DOHH2 (cell line): ENCODE measurements at regions not wholly inside any gene's neighbourhood (a gene's known extent, or its start where the extent isn't known, plus 50 kb on each side); places are given as distances from the start of the nearest gene placed in this dataset.

Source experiments
- H3F3A ChIP-seq: fragments of 200-600 bp; sonication (generic), shearing (Covaris generic); 2 replicates; pipeline ENCODE4 v1.6.0; 2016; ENCODE audit warnings: antibody characterized with exemption, mild to moderate bottlenecking; ENCODE audit not compliant: control insufficient read depth, insufficient read depth
- H3K27ac ChIP-seq: fragments of 200-600 bp; sonication (generic); 2 replicates; pipeline ENCODE4 v1.5.1; 2014; ENCODE audit warnings: low read depth, mild to moderate bottlenecking, low read length, moderate library complexity
- H3K27me3 ChIP-seq: fragments of 200-600 bp; sonication (generic); 2 replicates; pipeline ENCODE4 v1.6.1; 2014; ENCODE audit warnings: mild to moderate bottlenecking, low read length, mixed read lengths; ENCODE audit not compliant: control insufficient read depth
- H3K36me3 ChIP-seq: fragments of 200-600 bp; sonication (generic); 2 replicates; pipeline ENCODE4 v1.6.1; 2014; ENCODE audit warnings: mild to moderate bottlenecking, low read length, moderate library complexity, mixed read lengths; ENCODE audit not compliant: control insufficient read depth
- H3K4me1 ChIP-seq: fragments of 200-600 bp; sonication (generic); 2 replicates; pipeline ENCODE4 v1.6.1; 2014; ENCODE audit warnings: mild to moderate bottlenecking, low read length, mixed read lengths; ENCODE audit not compliant: control insufficient read depth
- H3K4me2 ChIP-seq: fragments of 200-600 bp; sonication (generic); 2 replicates; pipeline ENCODE4 v1.6.0; 2014; ENCODE audit warnings: mild to moderate bottlenecking, low read length, moderate library complexity
- H3K4me3 ChIP-seq: fragments of 200-600 bp; sonication (generic); 2 replicates; pipeline ENCODE4 v1.5.1; 2014; ENCODE audit warnings: mild to moderate bottlenecking, low read length, mixed read lengths
- H3K79me2 ChIP-seq: fragments of 200-600 bp; sonication (generic); 2 replicates; pipeline ENCODE4 v1.6.1; 2014; ENCODE audit warnings: mild to moderate bottlenecking, low read length, mixed read lengths; ENCODE audit not compliant: control insufficient read depth
- H3K9me2 ChIP-seq: fragments of 200-600 bp; sonication (generic); replicated peaks from 2 replicates; pipeline ENCODE4 v1.6.1; 2014; ENCODE audit warnings: mild to moderate bottlenecking, low read length, mixed read lengths; ENCODE audit not compliant: control insufficient read depth
- H3K9me3 ChIP-seq: fragments of 200-600 bp; sonication (generic); 2 replicates; pipeline ENCODE4 v1.6.1; 2014; ENCODE audit warnings: antibody characterized with exemption, low read length, mixed read lengths; ENCODE audit not compliant: control insufficient read depth, insufficient read depth
- H4K20me1 ChIP-seq: fragments of 200-600 bp; sonication (generic); 2 replicates; pipeline ENCODE4 v1.6.0; 2014; ENCODE audit warnings: low read depth, mild to moderate bottlenecking, antibody characterized with exemption, low read length, moderate library complexity; ENCODE audit not compliant: control insufficient read depth, insufficient read depth
- EZH2phosphoT487 ChIP-seq: fragments of 200-600 bp; sonication (generic); IDR thresholded peaks from 2 replicates; pipeline ENCODE4 v1.6.1; 2017; ENCODE audit warnings: borderline replicate concordance, mild to moderate bottlenecking, antibody characterized with exemption, low read length, moderate library complexity, mixed read lengths
- TF ChIP-seq, protein P1 (sequence below): fragments of 200-600 bp; sonication (generic); IDR thresholded peaks from one replicate; pipeline ENCODE4 v1.5.1; 2014; ENCODE audit warnings: antibody characterized with exemption, mild to moderate bottlenecking, low read depth, low read length; ENCODE audit not compliant: poor library complexity, severe bottlenecking

DNA sequence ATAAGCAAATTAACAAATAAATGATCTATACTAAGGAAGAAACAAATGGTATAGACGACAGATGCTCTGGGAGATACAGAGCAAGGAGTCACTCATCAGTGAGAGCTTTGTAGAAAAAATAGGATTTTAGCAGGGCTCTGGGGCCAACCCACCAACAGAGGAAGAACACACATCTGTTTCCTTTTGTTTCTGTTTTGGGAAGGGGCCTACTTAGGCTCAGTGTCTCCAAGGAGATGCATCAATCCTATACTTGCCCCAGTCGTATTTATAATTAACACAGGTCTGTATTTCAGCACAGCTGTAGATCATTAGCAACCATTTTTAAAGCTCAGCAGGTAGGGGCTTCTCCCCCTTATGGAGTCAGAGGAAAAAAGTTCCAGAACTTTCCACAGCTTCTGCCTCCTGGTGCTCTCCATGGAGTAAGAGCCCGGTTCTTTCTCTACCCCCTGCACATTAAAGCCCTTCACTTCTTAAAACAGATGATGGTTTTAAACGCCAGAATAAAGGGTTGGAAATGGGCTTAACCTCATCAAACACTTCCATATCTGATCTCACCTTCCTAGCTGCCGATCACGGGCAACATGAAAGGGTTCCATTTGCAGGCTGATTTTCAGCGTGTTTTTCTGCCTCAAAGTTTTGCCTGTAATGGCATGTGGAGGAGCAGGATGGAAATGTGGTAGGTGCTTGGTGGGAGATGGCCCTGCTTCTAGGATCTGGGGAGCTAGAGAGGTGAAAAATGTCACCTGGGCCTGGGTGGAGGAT is 291.7 kb downstream of the TCF7L2 start:
- Histone ChIP-seq H3K27ac (no peak overlapping the region), H3K4me1 (0 out of 2 replicates have a peak, but pooled peaks cover 4% of the 10 kb centered on the region), H4K20me1 (no peaks in the 10 kb centered on the region), H3K4me2 (no peak overlapping the region), H3K79me2 (no peaks in the 10 kb centered on the region), H3K9me2 (no peaks in the 10 kb centered on the region), H3K36me3 (no peaks in the 10 kb centered on the region), H3K27me3 (peaks cover 19% of the 10 kb centered on the region), H3K9me3 (no peaks in the 10 kb centered on the region), H3K4me3 (no peak overlapping the region), H3F3A (no peaks in the 10 kb centered on the region)
- TF ChIP-seq, protein P1, sequence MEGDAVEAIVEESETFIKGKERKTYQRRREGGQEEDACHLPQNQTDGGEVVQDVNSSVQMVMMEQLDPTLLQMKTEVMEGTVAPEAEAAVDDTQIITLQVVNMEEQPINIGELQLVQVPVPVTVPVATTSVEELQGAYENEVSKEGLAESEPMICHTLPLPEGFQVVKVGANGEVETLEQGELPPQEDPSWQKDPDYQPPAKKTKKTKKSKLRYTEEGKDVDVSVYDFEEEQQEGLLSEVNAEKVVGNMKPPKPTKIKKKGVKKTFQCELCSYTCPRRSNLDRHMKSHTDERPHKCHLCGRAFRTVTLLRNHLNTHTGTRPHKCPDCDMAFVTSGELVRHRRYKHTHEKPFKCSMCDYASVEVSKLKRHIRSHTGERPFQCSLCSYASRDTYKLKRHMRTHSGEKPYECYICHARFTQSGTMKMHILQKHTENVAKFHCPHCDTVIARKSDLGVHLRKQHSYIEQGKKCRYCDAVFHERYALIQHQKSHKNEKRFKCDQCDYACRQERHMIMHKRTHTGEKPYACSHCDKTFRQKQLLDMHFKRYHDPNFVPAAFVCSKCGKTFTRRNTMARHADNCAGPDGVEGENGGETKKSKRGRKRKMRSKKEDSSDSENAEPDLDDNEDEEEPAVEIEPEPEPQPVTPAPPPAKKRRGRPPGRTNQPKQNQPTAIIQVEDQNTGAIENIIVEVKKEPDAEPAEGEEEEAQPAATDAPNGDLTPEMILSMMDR, result no peak
- no peak for TF ChIP-seq EZH2phosphoT487

DNA sequence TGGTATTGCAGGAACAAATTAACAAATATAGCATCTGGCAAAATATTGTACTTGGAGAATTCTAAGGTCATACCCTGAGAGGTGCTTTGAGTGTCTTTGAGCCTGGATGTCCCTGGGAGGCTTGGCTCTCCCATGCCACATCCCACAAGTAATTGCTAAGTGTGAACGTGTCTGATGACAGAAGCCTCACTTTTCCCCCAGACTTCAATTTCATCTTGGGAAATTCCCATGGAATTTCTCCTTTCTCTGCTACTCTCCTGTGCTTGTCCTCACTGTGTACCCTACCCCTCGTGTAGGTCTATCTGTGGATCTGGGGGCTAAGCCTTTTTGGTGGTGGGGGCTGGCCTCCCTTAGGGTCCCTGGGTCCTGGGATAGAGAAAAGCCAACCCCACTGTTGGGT is 293.3 kb downstream of the TCF7L2 start:
- no peaks in the 10 kb centered on the region for H3K9me2 ChIP-seq
- no peaks in the 10 kb centered on the region for H3K36me3 ChIP-seq
- H4K20me1 ChIP-seq, result no peaks in the 10 kb centered on the region
- H3K4me1 ChIP-seq, result 0 out of 2 replicates have a peak, but pooled peaks cover 4% of the 10 kb centered on the region
- H3F3A ChIP-seq, result no peaks in the 10 kb centered on the region
- no peak overlapping the region for H3K4me3 ChIP-seq
- H3K9me3 ChIP-seq, result no peaks in the 10 kb centered on the region
- TF ChIP-seq, protein P1, result no peak
- TF ChIP-seq EZH2phosphoT487, result no peak
- peaks cover 19% of the 10 kb centered on the region for H3K27me3 ChIP-seq
- no peak overlapping the region for H3K27ac ChIP-seq
- no peak overlapping the region for H3K4me2 ChIP-seq
- no peaks in the 10 kb centered on the region for H3K79me2 ChIP-seq

DNA sequence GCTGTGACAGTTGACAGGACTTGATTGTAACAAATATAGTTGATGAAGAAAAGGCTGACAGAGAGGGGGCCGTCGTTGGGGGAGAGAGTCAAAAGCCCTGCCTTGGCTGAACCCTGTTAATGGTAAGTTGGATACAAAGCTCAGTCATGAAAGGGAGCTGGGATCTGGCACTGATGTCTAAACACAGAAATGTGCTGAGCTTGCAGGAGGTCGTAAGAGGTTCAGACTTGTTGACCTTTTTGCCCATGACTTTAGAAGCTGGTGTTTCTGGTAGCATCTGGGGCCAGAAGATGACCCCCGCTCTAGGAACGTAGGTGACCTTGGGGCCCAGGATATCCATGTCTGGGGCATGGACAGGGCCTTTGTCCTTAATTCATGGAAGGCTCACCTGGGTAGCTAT is 294.7 kb downstream of the TCF7L2 start:
- Histone ChIP-seq H3F3A (no peaks in the 10 kb centered on the region), H4K20me1 (no peaks in the 10 kb centered on the region), H3K4me2 (no peak overlapping the region), H3K9me2 (no peaks in the 10 kb centered on the region), H3K4me3 (no peak overlapping the region), H3K36me3 (no peaks in the 10 kb centered on the region), H3K27ac (no peak overlapping the region), H3K4me1 (0 out of 2 replicates have a peak, but pooled peaks cover 4% of the 10 kb centered on the region), H3K27me3 (peaks cover 12% of the 10 kb centered on the region), H3K9me3 (no peaks in the 10 kb centered on the region), H3K79me2 (no peaks in the 10 kb centered on the region)
- TF ChIP-seq, protein P1, result no peak
- TF ChIP-seq EZH2phosphoT487, result no peak
